K562 (cell line): ENCODE measurements at regions not wholly inside any gene's neighbourhood (a gene's known extent, or its start where the extent isn't known, plus 50 kb on each side); places are given as distances from the start of the nearest gene placed in this dataset.

Experiments used
- ATAC-seq: fragments of 200-7000 bp; cut with Tn5 transposase; 3 replicates; pipeline ENCODE4 v1.9.1; 2020; ENCODE audit warnings: moderate library complexity
- BruUV-seq: library from RNA; stranded (reverse); fragments of 400-500 nt; replicated peaks from 2 replicates; lab custom pipeline; 2021; lab: Mats Ljungman, UMichigan
- CTCF ChIA-PET: fragments of 300-600 bp; formaldehyde crosslinking; extraction: SDS; loops from one replicate; lab custom pipeline; 2021; ENCODE audit warnings: low intra/inter-chr PET ratio; lab: Yijun Ruan, JAX
- POLR2A ChIA-PET: fragments of 300-600, 350-650 bp; sonication (Branson Sonifier 250); formaldehyde crosslinking; extraction: SDS; loops from one replicate; lab custom pipeline; 2021; ENCODE audit warnings: antibody characterized with exemption, inconsistent platforms; lab: Yijun Ruan, JAX
- DNase-seq, 4 experiments: peaks; one replicate each; pipeline versions ENCODE4 v3.0.0 to v3.0.0-alpha.2; 2011 to 2018; ENCODE audit warnings: low spot score in 3 of 4, mixed read lengths in 3 of 4; ENCODE audit errors: extremely low read depth in 1 of 4
- FAIRE-seq: peaks from 2 replicates; lab custom pipeline; 2011; peaks lifted over from hg19 to GRCh38; lab: Jason Lieb, UNC
- H2AFZ ChIP-seq: 2 replicates; pipeline ENCODE4 v1.6.0; 2011; ENCODE audit warnings: low read depth, low read length, control low read depth, inconsistent platforms
- H3K27ac ChIP-seq: fragments of 200-600 bp; 3 replicates; pipeline ENCODE4 v1.8.0; 2011; ENCODE audit warnings: low read depth, mild to moderate bottlenecking, control low read depth, inconsistent platforms, low read length, moderate library complexity, mixed read lengths; ENCODE audit errors: extremely low read depth
- H3K27me3 ChIP-seq, 2 experiments: fragments of 300-600 bp in 1 of 2; 2 replicates in 1 of 2; 3 replicates in 1 of 2; pipeline versions ENCODE4 v1.6.0 to v1.8.0; 2011; ENCODE audit warnings: inconsistent platforms in 2 of 2, low read length in 2 of 2, mild to moderate bottlenecking in 1 of 2, mixed read lengths in 1 of 2, moderate library complexity in 1 of 2; ENCODE audit not compliant: control insufficient read depth in 2 of 2, insufficient read depth in 2 of 2
- H3K36me3 ChIP-seq: fragments of 300-600 bp; 3 replicates; pipeline ENCODE4 v1.8.0; 2011; ENCODE audit warnings: mild to moderate bottlenecking, low read length, inconsistent platforms; ENCODE audit not compliant: control insufficient read depth, insufficient read depth
- H3K4me1 ChIP-seq, 2 experiments: fragments of 200-600 bp in 1 of 2; replicated peaks in 1 of 2; 2 replicates in 1 of 2; 3 replicates in 1 of 2; pipeline versions ENCODE4 v1.5.1 to v1.8.0; 2011; ENCODE audit warnings: inconsistent platforms in 2 of 2, low read length in 2 of 2, mild to moderate bottlenecking in 1 of 2, mixed read lengths in 1 of 2, moderate library complexity in 1 of 2; ENCODE audit not compliant: control insufficient read depth in 2 of 2, insufficient read depth in 2 of 2
- H3K4me2 ChIP-seq: 2 replicates; pipeline ENCODE4 v1.6.1; 2011; ENCODE audit warnings: low read length, control low read depth, inconsistent platforms, mixed read lengths; ENCODE audit not compliant: insufficient read depth
- H3K4me3 ChIP-seq: fragments of 200-600 bp; sonication (generic), shearing (Covaris generic); 2 replicates; pipeline ENCODE4 v1.5.1; 2016; ENCODE audit warnings: control low read depth, inconsistent platforms
- H3K79me2 ChIP-seq: fragments of 200-600 bp; 3 replicates; pipeline ENCODE4 v1.8.0; 2011; ENCODE audit warnings: low read length, inconsistent platforms; ENCODE audit not compliant: control insufficient read depth, insufficient read depth
- H3K9ac ChIP-seq, 2 experiments: 2 replicates each; pipeline versions ENCODE4 v1.6.0 to v1.6.1; 2011; ENCODE audit warnings: low read depth in 2 of 2, low read length in 2 of 2, control low read depth in 1 of 2, inconsistent platforms in 1 of 2, mild to moderate bottlenecking in 1 of 2, mixed read lengths in 1 of 2; ENCODE audit not compliant: insufficient read depth in 1 of 2
- H3K9me1 ChIP-seq: one replicate; pipeline ENCODE4 v1.6.0; 2011; ENCODE audit warnings: inconsistent platforms, mild to moderate bottlenecking, low read length, moderate library complexity; ENCODE audit not compliant: control insufficient read depth, insufficient read depth
- H3K9me3 ChIP-seq: replicated peaks from 2 replicates; pipeline ENCODE4 v1.5.1; 2011; ENCODE audit warnings: low read depth, low read length, inconsistent platforms; ENCODE audit not compliant: control insufficient read depth, insufficient read depth
- H4K20me1 ChIP-seq: replicated peaks from 2 replicates; pipeline ENCODE4 v1.6.1; 2011; ENCODE audit warnings: low read length, inconsistent platforms, mixed read lengths; ENCODE audit not compliant: control insufficient read depth, insufficient read depth
- CBFA2T3 ChIP-seq: fragments of 450-650 bp; IDR thresholded peaks from 2 replicates; pipeline ENCODE4 v1.6.1; 2017
- CGGBP1 ChIP-seq: fragments of 250-450 bp; sonication (Bioruptor Pico); IDR thresholded peaks from 2 replicates; pipeline ENCODE4 v1.9.0; 2021; ENCODE audit warnings: mild to moderate bottlenecking
- DMBX1 ChIP-seq: fragments of 250-450 bp; sonication (Bioruptor Pico); IDR thresholded peaks from 2 replicates; pipeline ENCODE4 v1.8.0; 2022; ENCODE audit warnings: inconsistent platforms, mild to moderate bottlenecking, moderate library complexity, borderline replicate concordance
- MTA3 ChIP-seq: fragments of 450-650 bp; formaldehyde crosslinking; IDR thresholded peaks from 2 replicates; pipeline ENCODE4 v1.6.1; 2017; ENCODE audit warnings: mild to moderate bottlenecking, borderline replicate concordance
- NFATC3 ChIP-seq: fragments of 450-650 bp; IDR thresholded peaks from 2 replicates; pipeline ENCODE4 v1.6.1; 2017; ENCODE audit warnings: mild to moderate bottlenecking
- PKNOX1 ChIP-seq: fragments of 450-650 bp; IDR thresholded peaks from 2 replicates; pipeline ENCODE4 v1.6.1; 2016
- RFX1 ChIP-seq: fragments of 450-650 bp; IDR thresholded peaks from 2 replicates; pipeline ENCODE4 v1.6.1; 2016; ENCODE audit warnings: mild to moderate bottlenecking, moderate library complexity
- SIN3B ChIP-seq: fragments of 450-650 bp; IDR thresholded peaks from 2 replicates; pipeline ENCODE4 v1.6.1; 2017; ENCODE audit warnings: low read depth, mild to moderate bottlenecking, moderate library complexity
- WHSC1 ChIP-seq: IDR thresholded peaks from one replicate; pipeline ENCODE4 v1.6.1; 2012; ENCODE audit warnings: low read length, control low read depth, inconsistent platforms
- YY1 ChIP-seq, 3 experiments: IDR thresholded peaks; 2 replicates each; pipeline ENCODE4 v1.6.1; 2011; ENCODE audit warnings: low read length in 2 of 3, mild to moderate bottlenecking in 2 of 3, moderate library complexity in 2 of 3, borderline replicate concordance in 1 of 3, control low read depth in 1 of 3, low read depth in 1 of 3; ENCODE audit not compliant: insufficient read depth in 3 of 3, insufficient replicate concordance in 2 of 3, control insufficient read depth in 1 of 3, insufficient read length in 1 of 3; ENCODE audit errors: extremely low read depth in 1 of 3
- ZBTB12 ChIP-seq: fragments of 250-450 bp; sonication (Bioruptor Pico); IDR thresholded peaks from 2 replicates; pipeline ENCODE4 v1.4.0; 2020
- ZNF778 ChIP-seq: fragments of 450-650 bp; formaldehyde crosslinking; IDR thresholded peaks from 2 replicates; pipeline ENCODE4 v1.4.0; 2020; ENCODE audit warnings: mild to moderate bottlenecking, moderate library complexity
- ZZZ3 ChIP-seq: fragments of 450-650 bp; IDR thresholded peaks from 2 replicates; pipeline ENCODE4 v1.6.1; 2016; ENCODE audit warnings: antibody characterized with exemption, mild to moderate bottlenecking, moderate library complexity
- WGBS: fragments of 100-300 bp; shearing (Covaris generic); methylation state at CpG from one replicate; pipeline ENCODE4 v1.1.6; 2016; ENCODE audit warnings: low coverage, mixed read lengths; ENCODE audit not compliant: insufficient coverage; ENCODE audit errors: missing lambda C conversion rate; 5-methylcytosine and 5-hydroxymethylcytosine counted together
- in situ Hi-C: fragments of 300-500 bp; cut with MboI; formaldehyde crosslinking; loops from 4 replicates; pipeline ENCODE4 v1.15.0; 2018; ENCODE audit warnings: inconsistent platforms, mixed read lengths
- intact Hi-C: fragments of 100-400 bp; cut with micrococcal nuclease; formaldehyde crosslinking; loops from 2 replicates; pipeline ENCODE4 v1.14.2; 2022

GRCh38 chr22:48650323-48651035 lies 1177.2 kb downstream of the BRD1 start:
- in situ Hi-C loops: no loop called here
- Histone ChIP-seq H3K9me1 (no peaks in the 10 kb centered on the region), H3K9me3 (no peaks in the 10 kb centered on the region), H3K4me2 (no peak overlapping the region), H2AFZ (no peak overlapping the region), H3K79me2 (no peaks in the 10 kb centered on the region), H3K36me3 (no peaks in the 10 kb centered on the region), H3K9ac (no peak overlapping the region), H3K27ac (no peak overlapping the region), H3K27me3 (no peaks in the 10 kb centered on the region; a peak in 1 of 5 replicates), H4K20me1 (no peaks in the 10 kb centered on the region; the same call in 1 of the 2 replicates), H3K4me1 (no peaks in the 10 kb centered on the region), H3K4me3 (no peak overlapping the region)
- CTCF ChIA-PET: no interaction called here
- no TSS peak for BruUV-seq
- TF ChIP-seq YY1 (IDR thresholded peaks at IDR 0.05; ENCODE audit: borderline replicate concordance in 1 of 3, control insufficient read depth in 1 of 3, extremely low read depth in 1 of 3, insufficient read depth in 3 of 3, insufficient read length in 1 of 3, insufficient replicate concordance in 2 of 3, low read depth in 1 of 3, low read length in 2 of 3) (no peak), PKNOX1 (no peak), SIN3B (no peak), ZZZ3 (no peak), ZNF778 (CRISPR knock-in tag) (no peak), WHSC1 (no peak), CGGBP1 (CRISPR knock-in tag) (no peak), RFX1 (no peak), NFATC3 (no peak), DMBX1 (CRISPR knock-in tag) (no peak), MTA3 (no peak), CBFA2T3 (no peak), ZBTB12 (CRISPR knock-in tag) (no peak)
- intact Hi-C loops: no loop called here
- DNase-seq (no peak), FAIRE-seq (no peak), ATAC-seq (no peak)
- 1% methylated on average over 12 of the region's 17 CpGs for WGBS
- POLR2A ChIA-PET: no interaction called here
